ENCODE measurements at regions not wholly inside any gene's neighbourhood (a gene's known extent, or its start where the extent isn't known, plus 50 kb on each side); places are given as distances from the start of the nearest gene placed in this dataset.

DNA sequence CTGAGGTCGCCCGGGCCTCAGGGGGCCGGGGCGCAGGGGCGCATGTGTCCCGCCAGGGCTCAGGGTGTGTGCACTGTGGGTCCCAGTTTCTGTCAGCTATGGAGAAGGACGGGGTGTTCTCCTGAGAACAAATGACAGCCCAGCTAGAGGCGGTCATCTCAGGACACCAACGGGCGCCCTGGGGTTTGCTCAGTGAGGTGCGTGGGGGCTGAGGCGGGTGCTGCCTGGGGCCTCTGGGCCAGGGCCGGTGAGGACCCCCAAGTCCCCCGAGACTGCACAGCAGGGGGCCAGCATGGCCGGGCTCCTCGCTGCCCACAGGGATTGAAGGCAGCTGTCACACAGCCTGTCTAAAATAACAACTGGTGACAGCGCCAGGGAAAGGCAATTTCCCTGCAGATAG is 808.8 kb upstream of the SOX11 start:
- TF ChIP-seq, protein P1, sequence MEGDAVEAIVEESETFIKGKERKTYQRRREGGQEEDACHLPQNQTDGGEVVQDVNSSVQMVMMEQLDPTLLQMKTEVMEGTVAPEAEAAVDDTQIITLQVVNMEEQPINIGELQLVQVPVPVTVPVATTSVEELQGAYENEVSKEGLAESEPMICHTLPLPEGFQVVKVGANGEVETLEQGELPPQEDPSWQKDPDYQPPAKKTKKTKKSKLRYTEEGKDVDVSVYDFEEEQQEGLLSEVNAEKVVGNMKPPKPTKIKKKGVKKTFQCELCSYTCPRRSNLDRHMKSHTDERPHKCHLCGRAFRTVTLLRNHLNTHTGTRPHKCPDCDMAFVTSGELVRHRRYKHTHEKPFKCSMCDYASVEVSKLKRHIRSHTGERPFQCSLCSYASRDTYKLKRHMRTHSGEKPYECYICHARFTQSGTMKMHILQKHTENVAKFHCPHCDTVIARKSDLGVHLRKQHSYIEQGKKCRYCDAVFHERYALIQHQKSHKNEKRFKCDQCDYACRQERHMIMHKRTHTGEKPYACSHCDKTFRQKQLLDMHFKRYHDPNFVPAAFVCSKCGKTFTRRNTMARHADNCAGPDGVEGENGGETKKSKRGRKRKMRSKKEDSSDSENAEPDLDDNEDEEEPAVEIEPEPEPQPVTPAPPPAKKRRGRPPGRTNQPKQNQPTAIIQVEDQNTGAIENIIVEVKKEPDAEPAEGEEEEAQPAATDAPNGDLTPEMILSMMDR (IDR thresholded peaks at IDR 0.05; ENCODE audit: insufficient read depth, low read depth, low read length): no peak
- no peak overlapping the region for H3K4me3 ChIP-seq (ENCODE audit: low read depth, low read length)
- ChIA-PET CTCF (no interaction called here), POLR2A (no interaction called here)
- H3K27me3 ChIP-seq (ENCODE audit: control insufficient read depth, insufficient read depth, low read length): no peaks in the 10 kb centered on the region
- DNase-seq (ENCODE audit: low read depth): no peak
- H3K36me3 ChIP-seq (ENCODE audit: control insufficient read depth, insufficient read depth, low read length): no peaks in the 10 kb centered on the region

DNA sequence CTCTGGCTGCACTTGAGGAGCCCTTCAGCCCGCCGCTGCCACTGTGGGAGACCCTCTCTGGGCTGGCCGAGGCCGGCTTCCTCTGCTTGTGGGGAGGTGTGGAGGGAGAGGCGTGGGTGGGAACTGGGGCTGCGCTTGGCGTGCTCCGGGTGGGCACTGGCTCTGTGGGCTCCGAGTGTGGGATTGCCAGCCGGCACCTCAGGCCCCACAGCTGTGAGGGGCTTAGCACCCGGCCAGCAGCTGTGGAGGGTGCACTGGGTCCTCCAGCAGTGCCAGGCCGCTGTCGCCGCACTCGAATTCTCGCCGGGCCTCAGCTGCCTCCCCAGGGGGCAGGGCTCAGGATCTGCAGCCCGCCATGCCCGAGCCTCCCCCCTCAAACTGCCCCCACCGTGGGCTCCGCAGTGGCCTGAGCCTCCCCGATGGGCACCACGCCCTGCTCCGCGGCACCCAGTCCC is 808.0 kb upstream of the SOX11 start:
- no peaks in the 10 kb centered on the region for H3K36me3 ChIP-seq (ENCODE audit: control insufficient read depth, insufficient read depth, low read length)
- H3K4me3 ChIP-seq (ENCODE audit: low read depth, low read length): no peak overlapping the region
- DNase-seq (ENCODE audit: low read depth): no peak
- H3K27me3 ChIP-seq (ENCODE audit: control insufficient read depth, insufficient read depth, low read length): no peaks in the 10 kb centered on the region
- TF ChIP-seq, protein P1 (IDR thresholded peaks at IDR 0.05; ENCODE audit: insufficient read depth, low read depth, low read length): no peak
- ChIA-PET CTCF (no interaction called here), POLR2A (no interaction called here)

DNA sequence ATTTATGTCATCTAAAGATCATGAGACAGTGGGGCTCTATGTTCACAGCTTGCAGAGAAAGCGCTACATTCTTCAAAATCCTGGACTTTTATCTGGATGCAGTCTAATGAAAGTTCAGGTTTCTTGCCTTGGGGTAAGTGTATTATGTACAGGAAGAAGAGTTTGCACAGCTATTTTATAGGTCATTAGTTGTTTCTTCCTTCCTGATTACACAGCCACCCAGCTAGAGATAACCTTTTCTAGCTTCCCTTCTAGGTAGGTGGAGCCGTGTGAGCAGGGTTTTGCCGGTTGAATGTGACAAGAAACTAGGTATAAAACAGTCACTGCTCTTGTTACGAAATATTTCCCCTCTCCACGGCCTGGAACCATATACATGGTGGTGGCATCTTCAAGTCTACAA is 800.8 kb upstream of the SOX11 start:
- no peak overlapping the region for H3K4me3 ChIP-seq (ENCODE audit: low read depth, low read length)
- no peaks in the 10 kb centered on the region for H3K36me3 ChIP-seq (ENCODE audit: control insufficient read depth, insufficient read depth, low read length)
- DNase-seq (ENCODE audit: low read depth): no peak
- TF ChIP-seq, protein P1 (IDR thresholded peaks at IDR 0.05; ENCODE audit: insufficient read depth, low read depth, low read length): no peak
- ChIA-PET CTCF (no interaction called here), POLR2A (no interaction called here)
- no peaks in the 10 kb centered on the region for H3K27me3 ChIP-seq (ENCODE audit: control insufficient read depth, insufficient read depth, low read length)

DNA sequence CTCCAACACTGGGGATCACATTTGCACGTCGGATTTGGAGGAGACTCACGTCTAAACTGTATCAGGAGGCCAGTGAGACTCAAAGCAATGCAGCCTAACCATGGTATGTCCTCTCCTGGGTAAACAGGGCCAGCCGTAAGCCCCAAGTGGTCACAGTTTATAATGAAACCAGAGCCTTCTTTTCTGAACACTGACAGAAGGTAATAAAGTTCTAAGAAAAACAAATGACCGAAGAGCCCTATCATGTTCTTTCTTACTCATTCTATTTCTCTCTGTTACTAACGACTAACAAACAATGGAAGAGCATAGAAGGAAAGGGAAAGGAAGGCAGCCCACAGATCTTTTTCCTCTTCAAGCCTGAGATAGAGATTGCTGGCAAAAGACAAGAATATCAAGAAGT is 796.8 kb upstream of the SOX11 start:
- POLR2A ChIA-PET: no interaction called here
- Histone ChIP-seq H3K27me3 (ENCODE audit: control insufficient read depth, insufficient read depth, low read length) (no peaks in the 10 kb centered on the region), H3K36me3 (ENCODE audit: control insufficient read depth, insufficient read depth, low read length) (no peaks in the 10 kb centered on the region), H3K4me3 (ENCODE audit: low read depth, low read length) (no peak overlapping the region)
- TF ChIP-seq, protein P1 (IDR thresholded peaks at IDR 0.05; ENCODE audit: insufficient read depth, low read depth, low read length): no peak
- CTCF ChIA-PET: no interaction called here
- no peak for DNase-seq (ENCODE audit: low read depth)

DNA sequence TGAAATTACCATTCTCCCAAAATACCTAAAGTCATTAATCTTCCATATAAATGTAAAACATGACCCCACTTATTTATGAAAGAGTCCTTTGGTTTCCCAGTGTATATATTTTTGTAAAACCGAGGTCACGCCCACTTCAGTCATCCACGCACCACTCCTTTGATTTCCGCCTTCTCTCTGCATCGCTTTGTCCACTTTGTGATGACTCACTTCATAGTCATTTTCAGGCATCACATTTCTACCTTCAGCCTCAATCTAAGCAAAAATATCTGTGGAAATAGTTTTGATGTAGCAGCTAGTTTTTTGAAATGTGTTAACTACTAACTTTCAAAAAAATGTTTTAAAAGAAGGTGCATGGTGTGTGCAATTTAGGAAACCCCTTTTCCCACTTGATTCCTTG is 793.5 kb upstream of the SOX11 start:
- Histone ChIP-seq H3K27me3 (ENCODE audit: control insufficient read depth, insufficient read depth, low read length) (no peaks in the 10 kb centered on the region), H3K4me3 (ENCODE audit: low read depth, low read length) (no peak overlapping the region), H3K36me3 (ENCODE audit: control insufficient read depth, insufficient read depth, low read length) (no peaks in the 10 kb centered on the region)
- CTCF ChIA-PET: no interaction called here
- POLR2A ChIA-PET: no interaction called here
- TF ChIP-seq, protein P1 (IDR thresholded peaks at IDR 0.05; ENCODE audit: insufficient read depth, low read depth, low read length): no peak
- no peak for DNase-seq (ENCODE audit: low read depth)

All from BJ (cell line).